Calu3 (cell line): ENCODE measurements at regions not wholly inside any gene's neighbourhood (a gene's known extent, or its start where the extent isn't known, plus 50 kb on each side); places are given as distances from the start of the nearest gene placed in this dataset.
"Not testable (repeated sequence)": the region's sequence is repeated elsewhere in the genome, so short reads cannot be mapped to it uniquely, and the experiment has no call there.

Experiments
- BruUV-seq: library from RNA; stranded (reverse); fragments of 400-500 nt; replicated peaks from 2 replicates; lab custom pipeline; 2021; lab: Mats Ljungman, UMichigan
- CTCF ChIA-PET: fragments of 300-600 bp; sonication (Branson Sonifier 250); formaldehyde crosslinking; loops from one replicate; lab custom pipeline; 2022; ENCODE audit warnings: antibody characterized with exemption; lab: Charles Lee
- DNase-seq: peaks from one replicate; pipeline ENCODE4 v3.0.0; 2022
- H3K27ac Mint-ChIP-seq: one replicate; pipeline ENCODE4 v1.8.0; 2022; ENCODE audit warnings: mixed read lengths; ENCODE audit not compliant: unreplicated experiment
- H3K27me3 Mint-ChIP-seq: one replicate; pipeline ENCODE4 v1.8.0; 2022; ENCODE audit warnings: mixed read lengths; ENCODE audit not compliant: unreplicated experiment
- H3K36me3 Mint-ChIP-seq: one replicate; pipeline ENCODE4 v1.8.0; 2022; ENCODE audit warnings: mild to moderate bottlenecking, moderate library complexity, mixed read lengths; ENCODE audit not compliant: insufficient read depth, unreplicated experiment
- H3K4me1 Mint-ChIP-seq: one replicate; pipeline ENCODE4 v1.8.0; 2022; ENCODE audit warnings: mild to moderate bottlenecking, low read depth, mixed read lengths; ENCODE audit not compliant: unreplicated experiment
- H3K4me3 Mint-ChIP-seq: one replicate; pipeline ENCODE4 v1.8.0; 2022; ENCODE audit warnings: mild to moderate bottlenecking, low read depth, moderate library complexity, mixed read lengths; ENCODE audit not compliant: unreplicated experiment
- H3K9me3 Mint-ChIP-seq: one replicate; pipeline ENCODE4 v1.8.0; 2022; ENCODE audit warnings: low read depth, mixed read lengths; ENCODE audit not compliant: unreplicated experiment
- intact Hi-C: fragments of 100-400 bp; cut with micrococcal nuclease; formaldehyde crosslinking; loops from one replicate; pipeline ENCODE4 v1.10.0; 2022; ENCODE audit not compliant: unreplicated experiment
- TF ChIP-seq, protein P1 (sequence below): fragments of 200-600 bp; IDR thresholded peaks from one replicate; pipeline ENCODE4 v1.8.0; 2022; ENCODE audit warnings: antibody characterized with exemption; ENCODE audit not compliant: unreplicated experiment

DNA sequence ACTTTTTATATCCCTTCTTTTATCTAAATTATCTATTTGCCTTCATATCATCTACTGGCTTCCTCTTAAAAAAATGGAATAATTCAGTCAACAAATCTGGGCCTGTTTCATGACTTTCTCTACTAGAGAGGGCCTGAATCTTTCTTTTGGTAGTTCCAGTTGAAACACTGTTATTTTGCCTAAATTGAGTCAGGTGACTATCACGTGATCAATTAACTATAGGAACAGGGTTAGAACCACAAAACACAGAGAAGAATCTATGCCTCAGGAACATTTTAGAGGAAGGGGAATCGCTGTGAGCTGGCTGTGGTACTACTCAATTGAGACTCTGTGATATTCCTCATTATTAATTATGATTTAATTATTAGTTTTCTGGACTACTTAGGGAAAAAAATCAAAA, 736.7 kb upstream of the PITX2 start:
- no TSS peak for BruUV-seq
- H3K4me3 Mint-ChIP-seq, result no peak overlapping the region
- H3K9me3 Mint-ChIP-seq, result no peaks in the 10 kb centered on the region
- no peaks in the 10 kb centered on the region for H3K4me1 Mint-ChIP-seq
- TF ChIP-seq, protein P1, sequence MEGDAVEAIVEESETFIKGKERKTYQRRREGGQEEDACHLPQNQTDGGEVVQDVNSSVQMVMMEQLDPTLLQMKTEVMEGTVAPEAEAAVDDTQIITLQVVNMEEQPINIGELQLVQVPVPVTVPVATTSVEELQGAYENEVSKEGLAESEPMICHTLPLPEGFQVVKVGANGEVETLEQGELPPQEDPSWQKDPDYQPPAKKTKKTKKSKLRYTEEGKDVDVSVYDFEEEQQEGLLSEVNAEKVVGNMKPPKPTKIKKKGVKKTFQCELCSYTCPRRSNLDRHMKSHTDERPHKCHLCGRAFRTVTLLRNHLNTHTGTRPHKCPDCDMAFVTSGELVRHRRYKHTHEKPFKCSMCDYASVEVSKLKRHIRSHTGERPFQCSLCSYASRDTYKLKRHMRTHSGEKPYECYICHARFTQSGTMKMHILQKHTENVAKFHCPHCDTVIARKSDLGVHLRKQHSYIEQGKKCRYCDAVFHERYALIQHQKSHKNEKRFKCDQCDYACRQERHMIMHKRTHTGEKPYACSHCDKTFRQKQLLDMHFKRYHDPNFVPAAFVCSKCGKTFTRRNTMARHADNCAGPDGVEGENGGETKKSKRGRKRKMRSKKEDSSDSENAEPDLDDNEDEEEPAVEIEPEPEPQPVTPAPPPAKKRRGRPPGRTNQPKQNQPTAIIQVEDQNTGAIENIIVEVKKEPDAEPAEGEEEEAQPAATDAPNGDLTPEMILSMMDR, result no peak
- no peaks in the 10 kb centered on the region for H3K36me3 Mint-ChIP-seq
- H3K27ac Mint-ChIP-seq, result no peak overlapping the region
- no peaks in the 10 kb centered on the region for H3K27me3 Mint-ChIP-seq
- no peak for DNase-seq
- CTCF ChIA-PET, result interaction anchor here (0.6 kb wide), 1 partner anchor 941 kb away, joined by 3 read pairs; no protein-coding TSS in a partner anchor
- intact Hi-C loops, result no loop called here

DNA sequence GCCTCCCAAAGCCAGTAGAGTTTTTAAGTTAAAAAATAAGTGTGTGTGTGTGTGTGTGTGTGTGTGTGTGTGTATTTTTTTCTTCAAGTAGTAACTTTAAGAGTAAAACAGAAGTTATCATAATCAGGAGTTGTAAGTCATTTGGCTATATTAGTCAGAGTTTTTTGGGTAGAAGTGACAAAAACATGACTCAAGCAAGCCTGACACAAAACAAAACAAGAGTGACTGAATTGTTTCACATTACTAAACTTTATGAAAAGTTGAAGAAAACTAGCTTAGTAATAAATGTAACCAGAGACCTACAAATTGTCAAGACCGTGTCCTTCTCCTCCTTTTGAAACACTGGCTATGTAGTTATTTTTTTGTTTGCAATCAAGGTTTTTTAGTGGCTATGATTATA, 738.0 kb upstream of the PITX2 start:
- TF ChIP-seq, protein P1, result no peak
- Mint-ChIP-seq H3K4me3 (no peak overlapping the region), H3K27ac (no peak overlapping the region), H3K27me3 (no peaks in the 10 kb centered on the region), H3K4me1 (no peaks in the 10 kb centered on the region), H3K9me3 (peaks cover 2% of the 10 kb centered on the region), H3K36me3 (no peaks in the 10 kb centered on the region)
- no peak for DNase-seq
- no TSS peak for BruUV-seq
- intact Hi-C loops, result no loop called here
- CTCF ChIA-PET, result no interaction called here

DNA sequence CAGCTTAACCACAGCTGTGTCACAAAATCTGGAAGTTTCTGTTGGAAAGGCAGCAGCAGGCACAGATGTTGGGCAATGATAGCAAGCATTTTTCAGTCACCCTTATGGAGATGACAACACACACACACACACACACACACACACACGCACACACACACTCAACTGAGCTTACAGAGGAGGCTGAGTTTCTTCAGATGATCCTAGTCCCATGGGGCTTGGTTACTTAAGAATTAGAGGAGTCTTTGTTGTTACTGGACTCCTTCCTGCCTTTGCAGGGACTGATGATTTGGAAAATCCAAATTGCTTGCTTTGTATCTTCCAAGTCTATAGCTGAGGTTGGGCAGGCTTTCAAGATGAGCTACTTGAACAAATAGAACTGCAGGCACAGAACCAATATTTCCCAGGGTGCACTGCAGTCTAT, 740.1 kb upstream of the PITX2 start:
- no TSS peak for BruUV-seq
- Mint-ChIP-seq H3K27ac (no peak overlapping the region), H3K9me3 (peaks cover 5% of the 10 kb centered on the region), H3K36me3 (no peaks in the 10 kb centered on the region), H3K4me3 (no peak overlapping the region), H3K4me1 (no peaks in the 10 kb centered on the region), H3K27me3 (no peaks in the 10 kb centered on the region)
- no peak for DNase-seq
- TF ChIP-seq, protein P1, result no peak
- CTCF ChIA-PET, result no interaction called here
- intact Hi-C loops, result no loop called here

DNA sequence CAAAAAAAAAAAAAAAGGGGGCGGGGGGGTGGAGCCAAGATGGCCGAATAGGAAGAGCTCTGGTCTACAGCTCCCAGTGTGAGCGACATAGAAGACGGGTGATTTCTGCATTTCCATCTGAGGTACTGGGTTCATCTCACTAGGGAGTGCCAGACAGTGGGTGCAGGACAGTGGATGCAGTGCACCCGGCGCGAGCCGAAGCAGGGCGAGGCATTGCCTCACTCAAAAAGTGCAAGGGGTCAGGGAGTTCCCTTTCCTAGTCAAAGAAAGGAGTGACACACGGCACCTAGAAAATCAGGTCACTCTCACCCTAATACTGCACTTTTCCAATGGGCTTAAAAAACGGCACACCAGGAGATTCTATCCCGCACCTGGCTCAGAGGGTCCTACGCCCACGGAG, 755.0 kb upstream of the PITX2 start:
- H3K27me3 Mint-ChIP-seq, result not testable (repeated sequence)

DNA sequence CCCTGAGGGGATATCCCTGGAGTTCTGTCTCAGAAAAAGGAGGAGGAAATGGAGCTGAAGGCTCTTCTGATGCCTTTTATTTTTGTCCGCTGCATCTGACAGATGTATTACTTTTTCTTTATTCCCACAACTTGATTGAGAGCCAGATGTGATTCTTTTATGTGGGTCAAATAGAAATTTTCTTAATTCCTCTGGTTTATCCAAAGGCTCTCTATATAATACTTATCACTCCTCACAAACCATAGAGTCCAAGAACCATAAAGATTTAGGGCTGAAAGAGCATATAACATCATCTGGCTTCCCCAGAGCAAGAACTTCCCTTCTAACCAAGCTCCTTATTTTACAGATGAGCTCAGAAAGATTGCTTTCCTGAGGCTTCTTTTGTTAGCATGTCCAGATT, 756.7 kb upstream of the FAM241A start:
- CTCF ChIA-PET, result no interaction called here
- intact Hi-C loops, result no loop called here
- Mint-ChIP-seq H3K9me3 (no peaks in the 10 kb centered on the region), H3K27me3 (no peaks in the 10 kb centered on the region), H3K36me3 (no peaks in the 10 kb centered on the region), H3K27ac (no peak overlapping the region), H3K4me3 (no peak overlapping the region), H3K4me1 (no peaks in the 10 kb centered on the region)
- BruUV-seq, result no TSS peak
- TF ChIP-seq, protein P1, result no peak
- DNase-seq, result no peak

More for the DNA sequence above, 755.0 kb upstream of the PITX2 start:
- BruUV-seq, H3K27ac Mint-ChIP-seq, CTCF ChIA-PET, intact Hi-C loops, H3K4me1 Mint-ChIP-seq, DNase-seq, H3K4me3 Mint-ChIP-seq, H3K36me3 Mint-ChIP-seq, H3K9me3 Mint-ChIP-seq: not testable (repeated sequence)
